ENCODE measurements at regions not wholly inside any gene's neighbourhood (a gene's known extent, or its start where the extent isn't known, plus 50 kb on each side); places are given as distances from the start of the nearest gene placed in this dataset.
"Not testable (repeated sequence)": the region's sequence is repeated elsewhere in the genome, so short reads cannot be mapped to it uniquely, and the experiment has no call there.

GRCh38 chr6:40871424-40871823 lies 167.6 kb downstream of the UNC5CL start:
- Histone ChIP-seq H3K36me3 (ENCODE audit: insufficient read depth, low read length) (no peaks in the 10 kb centered on the region), H3K9ac (ENCODE audit: low read length) (no peak overlapping the region), H3K4me3 (ENCODE audit: low read depth, low read length, poor library complexity, severe bottlenecking) (no peak overlapping the region), H3K79me2 (ENCODE audit: insufficient read depth, low read length) (no peaks in the 10 kb centered on the region), H4K20me1 (ENCODE audit: insufficient read depth, low read length) (no peaks in the 10 kb centered on the region), H3K27ac (ENCODE audit: low read depth, low read length, poor library complexity, severe bottlenecking) (no peak overlapping the region), H2AFZ (ENCODE audit: low read length) (no peak overlapping the region), H3K9me2 (ENCODE audit: low read depth, low read length) (no peaks in the 10 kb centered on the region), H3K4me1 (ENCODE audit: insufficient read depth, low read length, severe bottlenecking) (no peaks in the 10 kb centered on the region), H3K4me2 (ENCODE audit: low read length) (no peak overlapping the region), H3K27me3 (ENCODE audit: insufficient read depth, low read length) (no peaks in the 10 kb centered on the region), H3F3A (ENCODE audit: insufficient read depth, low read length) (no peaks in the 10 kb centered on the region), H3K9me3 (ENCODE audit: low read length) (no peaks in the 10 kb centered on the region)
- no peak for TF ChIP-seq CTCF (IDR thresholded peaks at IDR 0.05; ENCODE audit: low read length)
- no peak for TF ChIP-seq EZH2 (IDR thresholded peaks at IDR 0.05; ENCODE audit: borderline replicate concordance, low read length)

- not testable (repeated sequence) for H3K4me2 ChIP-seq (ENCODE audit: low read length); H3K9me3 ChIP-seq (ENCODE audit: low read length); H3K4me1 ChIP-seq (ENCODE audit: insufficient read depth, low read length, severe bottlenecking); H3K27ac ChIP-seq (ENCODE audit: low read depth, low read length, poor library complexity, severe bottlenecking); H3K36me3 ChIP-seq (ENCODE audit: insufficient read depth, low read length); H3K9me2 ChIP-seq (ENCODE audit: low read depth, low read length); H3F3A ChIP-seq (ENCODE audit: insufficient read depth, low read length); H3K4me3 ChIP-seq (ENCODE audit: low read depth, low read length, poor library complexity, severe bottlenecking); H2AFZ ChIP-seq (ENCODE audit: low read length); H3K9ac ChIP-seq (ENCODE audit: low read length); H4K20me1 ChIP-seq (ENCODE audit: insufficient read depth, low read length); H3K79me2 ChIP-seq (ENCODE audit: insufficient read depth, low read length); H3K27me3 ChIP-seq (ENCODE audit: insufficient read depth, low read length)
Observed at GRCh38 chr6:40868089-40868865, 170.7 kb downstream of the UNC5CL start.

GRCh38 chr6:40867527-40867926 lies 171.5 kb downstream of the UNC5CL start:
- H4K20me1 ChIP-seq (ENCODE audit: insufficient read depth, low read length); H3K4me2 ChIP-seq (ENCODE audit: low read length); H3K9me2 ChIP-seq (ENCODE audit: low read depth, low read length); H3K9me3 ChIP-seq (ENCODE audit: low read length); H3K27me3 ChIP-seq (ENCODE audit: insufficient read depth, low read length); H3K27ac ChIP-seq (ENCODE audit: low read depth, low read length, poor library complexity, severe bottlenecking); H3F3A ChIP-seq (ENCODE audit: insufficient read depth, low read length); H2AFZ ChIP-seq (ENCODE audit: low read length); H3K4me3 ChIP-seq (ENCODE audit: low read depth, low read length, poor library complexity, severe bottlenecking); H3K36me3 ChIP-seq (ENCODE audit: insufficient read depth, low read length); H3K9ac ChIP-seq (ENCODE audit: low read length); H3K79me2 ChIP-seq (ENCODE audit: insufficient read depth, low read length); H3K4me1 ChIP-seq (ENCODE audit: insufficient read depth, low read length, severe bottlenecking): not testable (repeated sequence)

- H3K4me2 ChIP-seq (ENCODE audit: low read length); H3K27ac ChIP-seq (ENCODE audit: low read depth, low read length, poor library complexity, severe bottlenecking); H3K36me3 ChIP-seq (ENCODE audit: insufficient read depth, low read length); H3K27me3 ChIP-seq (ENCODE audit: insufficient read depth, low read length); H3K4me3 ChIP-seq (ENCODE audit: low read depth, low read length, poor library complexity, severe bottlenecking); H3K9me3 ChIP-seq (ENCODE audit: low read length); H3K79me2 ChIP-seq (ENCODE audit: insufficient read depth, low read length); H3F3A ChIP-seq (ENCODE audit: insufficient read depth, low read length); H4K20me1 ChIP-seq (ENCODE audit: insufficient read depth, low read length); H3K9ac ChIP-seq (ENCODE audit: low read length); H2AFZ ChIP-seq (ENCODE audit: low read length); H3K9me2 ChIP-seq (ENCODE audit: low read depth, low read length); H3K4me1 ChIP-seq (ENCODE audit: insufficient read depth, low read length, severe bottlenecking): not testable (repeated sequence)
Observed at GRCh38 chr6:40865259-40865658, 173.8 kb downstream of the UNC5CL start.
